ENCODE measurements at regions not wholly inside any gene's neighbourhood (a gene's known extent, or its start where the extent isn't known, plus 50 kb on each side); places are given as distances from the start of the nearest gene placed in this dataset.

GRCh38 chr7:116617878-116618277 is 54.1 kb upstream of the MET start:
- TF ChIP-seq TAF1 (IDR thresholded peaks at IDR 0.05; ENCODE audit: low read depth, low read length) (no peak), BACH1 (IDR thresholded peaks at IDR 0.05; ENCODE audit: low read length) (no peak), MAX (IDR thresholded peaks at IDR 0.05) (no peak), PHF8 (conservative IDR thresholded peaks at IDR 0.05; ENCODE audit: low read depth, low read length) (no peak), POLR2AphosphoS5 (IDR thresholded peaks at IDR 0.05; ENCODE audit: low read depth, low read length) (no peak), CTCF (IDR thresholded peaks at IDR 0.05; ENCODE audit: control extremely low read depth in 1 of 3, insufficient read depth in 1 of 3, low read depth in 1 of 3, low read length in 3 of 3) (no peak), POLR2A (IDR thresholded peaks at IDR 0.05; ENCODE audit: control extremely low read depth in 1 of 2, low read depth in 2 of 2, low read length in 2 of 2) (no peak), SRF (IDR thresholded peaks at IDR 0.05; ENCODE audit: low read depth, low read length) (no peak), RAD21 (IDR thresholded peaks at IDR 0.05 in 1 of 2, conservative IDR thresholded peaks at IDR 0.05 in 1 of 2; ENCODE audit: low read depth in 2 of 2, low read length in 2 of 2) (no peak), YY1 (IDR thresholded peaks at IDR 0.05; ENCODE audit: low read depth, low read length) (no peak), CREB1 (IDR thresholded peaks at IDR 0.05) (no peak)

Measured in H1 (cell line).